HPDE6-E6E7 (cell line): ENCODE measurements at regions not wholly inside any gene's neighbourhood (a gene's known extent, or its start where the extent isn't known, plus 50 kb on each side); places are given as distances from the start of the nearest gene placed in this dataset.
"Not testable (repeated sequence)": the region's sequence is repeated elsewhere in the genome, so short reads cannot be mapped to it uniquely, and the experiment has no call there.

Experiments used
- DNase-seq: peaks from one replicate; pipeline ENCODE4 v3.0.0; 2011; ENCODE audit warnings: missing footprints; ENCODE audit errors: extremely low spot score

DNA sequence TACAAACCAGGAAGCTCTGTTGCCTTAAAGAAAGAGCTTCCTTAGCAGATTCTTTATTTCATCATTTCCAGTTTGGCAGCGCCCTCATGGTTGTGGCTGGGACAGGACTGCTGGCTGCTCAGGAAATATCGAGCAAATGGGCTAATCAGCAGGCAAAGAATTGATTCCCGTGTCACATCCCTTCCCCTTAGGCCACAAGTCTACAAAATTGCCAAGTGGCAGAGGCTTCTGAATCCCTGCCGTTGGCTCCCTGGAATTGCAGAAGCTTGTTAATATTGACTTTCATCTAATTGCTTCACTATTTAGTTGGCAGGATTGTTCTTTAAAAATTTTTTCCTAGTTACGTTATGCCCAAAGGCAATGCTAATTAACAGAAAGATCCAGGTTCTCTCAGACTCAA lies 456.3 kb upstream of the ERCC4 start:
- DNase-seq = no peak

DNA sequence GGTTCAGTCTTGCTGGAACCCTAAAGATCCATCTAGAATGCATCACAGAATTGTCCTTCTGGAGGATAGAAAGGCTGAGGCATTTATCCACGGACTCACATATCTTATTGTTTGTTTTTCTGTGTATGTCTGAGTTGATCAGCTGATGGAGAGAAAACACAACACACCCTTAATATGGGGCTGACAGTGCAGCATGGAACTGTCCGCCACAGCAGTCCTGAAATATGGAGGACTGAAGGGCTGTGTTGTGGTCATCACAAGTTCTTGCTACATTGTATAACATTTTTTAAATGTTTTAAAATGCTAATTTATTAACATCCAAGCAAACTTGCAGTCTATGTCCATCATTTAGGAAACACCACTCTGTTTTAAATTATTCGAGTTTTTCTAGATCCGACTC lies 448.9 kb upstream of the ERCC4 start:
- no peak for DNase-seq

DNA sequence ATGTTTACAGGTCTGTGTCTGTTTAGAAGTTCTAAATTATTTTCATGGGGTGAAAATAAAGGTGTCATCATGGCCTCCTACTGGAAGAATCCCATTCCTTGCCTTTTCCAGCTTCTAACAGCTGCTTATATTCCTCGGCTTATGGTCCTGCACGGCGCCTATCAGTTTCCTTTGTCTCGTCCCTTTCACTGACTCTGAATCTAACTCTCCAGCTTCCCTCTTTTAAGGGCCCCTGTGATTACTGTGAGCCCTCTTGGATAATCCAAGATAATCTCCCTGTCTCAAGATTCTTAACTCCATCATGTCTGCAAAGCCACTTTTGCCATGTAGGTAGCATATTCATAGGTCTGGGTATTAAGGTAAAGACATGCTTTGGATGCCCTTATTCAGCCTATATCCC lies 441.0 kb upstream of the ERCC4 start:
- DNase-seq = no peak

DNA sequence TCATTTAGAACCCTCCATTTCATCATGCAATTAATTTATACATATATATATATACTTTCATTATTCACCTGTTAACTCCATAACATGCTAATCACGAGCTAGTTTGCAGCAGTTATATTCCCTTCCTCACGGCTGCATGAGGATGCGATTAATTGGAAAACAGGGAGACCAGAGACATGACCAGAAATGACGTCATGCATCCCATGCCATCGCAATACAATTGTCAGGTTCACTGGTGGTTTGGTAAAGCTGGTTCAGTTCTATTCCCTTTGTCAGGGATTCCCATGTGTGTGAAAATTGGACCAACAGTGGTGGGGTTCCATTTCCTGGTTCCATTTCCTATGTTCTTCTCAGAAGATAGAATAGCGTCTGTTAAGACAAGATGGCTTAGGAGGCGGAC lies 440.4 kb upstream of the ERCC4 start:
- no peak for DNase-seq

DNA sequence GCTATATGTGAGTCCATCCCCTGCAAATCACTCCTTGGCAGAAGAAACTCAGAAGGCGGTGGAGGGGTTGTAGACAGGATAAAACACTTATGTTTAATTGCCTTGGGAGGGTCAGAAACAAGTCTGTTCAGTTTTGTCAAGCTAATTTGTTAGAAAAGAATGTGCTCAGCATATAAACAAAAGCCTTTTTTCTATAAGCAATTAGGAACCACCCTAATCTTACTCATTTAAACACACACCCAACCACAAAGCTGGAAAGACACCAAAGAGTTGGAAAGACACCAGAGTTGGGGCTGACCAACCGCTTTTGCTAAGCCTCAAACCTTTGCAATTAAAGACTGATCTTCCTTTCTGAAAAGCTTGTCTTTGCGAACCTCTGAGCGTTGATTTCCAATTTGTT lies 439.2 kb upstream of the ERCC4 start:
- no peak for DNase-seq

DNA sequence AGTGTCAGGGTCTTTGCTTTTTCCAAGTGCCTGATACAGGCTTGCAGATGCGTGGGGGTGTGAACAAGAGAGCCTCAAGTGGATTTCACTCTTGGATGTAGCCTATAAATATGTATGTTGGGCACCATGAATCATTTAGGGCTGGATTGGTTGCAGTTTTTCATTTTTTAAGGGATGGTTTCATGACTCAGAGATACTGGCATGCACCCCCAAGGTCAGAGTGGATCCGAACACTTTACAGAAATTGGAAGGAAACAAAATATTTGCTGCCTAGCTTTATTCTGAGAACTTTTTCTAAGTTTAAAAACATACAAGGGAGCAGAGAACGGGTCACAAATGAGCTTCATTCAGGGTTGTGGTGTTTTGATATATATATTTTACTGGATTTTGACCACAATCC lies 436.8 kb upstream of the ERCC4 start:
- no peak for DNase-seq

DNA sequence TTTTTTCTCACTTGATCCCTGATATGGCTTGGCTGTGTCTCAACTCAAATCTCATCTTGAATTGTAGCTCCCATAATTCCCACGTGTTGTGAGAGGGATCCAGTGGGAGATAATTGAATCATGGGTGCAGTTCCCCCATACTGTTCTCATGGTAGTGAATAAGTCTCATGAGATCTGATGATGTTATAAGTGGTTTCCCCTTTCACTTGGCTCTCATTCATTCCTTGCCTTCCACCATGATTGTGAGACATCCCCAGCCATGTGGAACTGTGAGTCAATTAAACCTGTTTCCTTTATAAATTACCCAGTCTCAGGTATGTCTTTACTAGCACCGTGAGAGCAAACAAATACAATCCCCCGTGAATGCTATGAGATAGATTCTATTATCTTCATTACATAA lies 430.5 kb upstream of the ERCC4 start:
- DNase-seq = not testable (repeated sequence)

DNA sequence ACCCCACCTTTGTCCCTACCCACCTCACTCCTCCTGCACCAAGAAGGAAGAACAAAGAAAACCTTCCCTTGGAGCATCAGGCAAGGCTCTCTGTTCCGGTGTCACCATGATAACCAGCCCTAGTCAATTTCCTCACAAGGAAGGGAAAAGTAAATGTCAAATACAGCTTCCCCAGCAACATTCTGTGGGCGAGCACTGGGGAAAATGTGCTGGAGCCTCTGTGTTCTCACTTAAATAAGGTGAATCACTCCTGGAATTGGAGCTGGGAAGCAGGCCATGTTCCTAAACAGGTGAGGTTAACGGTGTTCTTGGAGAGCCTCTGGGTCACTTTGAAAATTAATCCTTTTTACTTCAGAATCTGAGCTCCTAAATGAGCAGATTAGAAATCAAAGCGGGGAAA lies 427.9 kb upstream of the ERCC4 start:
- no peak for DNase-seq

DNA sequence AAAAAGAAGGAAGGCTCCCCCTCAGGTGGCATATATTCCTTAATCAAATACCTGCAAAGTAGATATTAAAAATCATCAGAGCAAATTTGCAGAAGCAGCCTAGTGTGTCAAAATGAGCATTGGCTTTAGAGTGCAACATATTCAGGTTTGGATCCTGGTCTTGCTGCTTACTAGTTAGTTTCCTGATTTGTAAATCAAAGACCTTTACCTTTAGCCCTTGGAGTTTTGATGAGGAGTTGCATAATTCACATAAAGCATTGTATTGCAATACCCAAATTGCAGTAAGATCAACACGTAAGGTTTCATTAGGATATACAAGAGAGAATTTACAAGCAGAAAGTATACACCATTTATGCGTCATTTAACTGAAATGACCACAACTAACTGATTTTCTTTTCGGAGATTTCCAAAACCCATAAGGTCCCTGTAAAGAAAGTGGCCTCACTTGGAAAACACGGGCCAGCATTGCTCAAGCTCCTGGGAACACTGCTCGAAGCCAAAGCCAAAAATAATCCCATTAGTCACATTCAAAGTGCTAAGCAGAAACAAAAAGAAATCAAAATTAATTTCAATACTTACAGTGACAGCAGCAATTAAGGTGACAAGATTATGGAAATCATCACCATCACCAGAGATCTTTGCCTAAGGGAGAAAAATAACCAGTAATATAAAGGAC lies 415.9 kb upstream of the ERCC4 start:
- DNase-seq = no peak

DNA sequence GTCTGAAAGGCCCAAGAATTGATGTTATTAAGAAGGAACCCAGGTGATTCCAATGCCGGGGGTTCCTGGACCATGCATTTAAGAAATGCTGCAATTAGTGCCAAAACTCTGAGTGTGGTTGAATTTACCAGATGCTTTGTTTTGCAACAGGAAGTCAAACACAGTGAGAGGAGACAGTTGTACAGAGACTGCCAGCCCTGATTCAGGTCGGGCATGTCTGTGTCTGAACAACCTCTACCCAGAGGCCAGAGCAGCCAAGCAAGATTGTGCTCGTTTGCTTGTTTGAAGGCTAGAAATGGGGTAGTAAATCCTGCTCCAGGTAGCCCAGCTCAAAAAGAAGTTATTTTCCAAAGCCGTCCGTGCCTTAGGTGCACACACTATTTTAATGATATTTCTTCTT lies 412.4 kb upstream of the ERCC4 start:
- DNase-seq = no peak

DNA sequence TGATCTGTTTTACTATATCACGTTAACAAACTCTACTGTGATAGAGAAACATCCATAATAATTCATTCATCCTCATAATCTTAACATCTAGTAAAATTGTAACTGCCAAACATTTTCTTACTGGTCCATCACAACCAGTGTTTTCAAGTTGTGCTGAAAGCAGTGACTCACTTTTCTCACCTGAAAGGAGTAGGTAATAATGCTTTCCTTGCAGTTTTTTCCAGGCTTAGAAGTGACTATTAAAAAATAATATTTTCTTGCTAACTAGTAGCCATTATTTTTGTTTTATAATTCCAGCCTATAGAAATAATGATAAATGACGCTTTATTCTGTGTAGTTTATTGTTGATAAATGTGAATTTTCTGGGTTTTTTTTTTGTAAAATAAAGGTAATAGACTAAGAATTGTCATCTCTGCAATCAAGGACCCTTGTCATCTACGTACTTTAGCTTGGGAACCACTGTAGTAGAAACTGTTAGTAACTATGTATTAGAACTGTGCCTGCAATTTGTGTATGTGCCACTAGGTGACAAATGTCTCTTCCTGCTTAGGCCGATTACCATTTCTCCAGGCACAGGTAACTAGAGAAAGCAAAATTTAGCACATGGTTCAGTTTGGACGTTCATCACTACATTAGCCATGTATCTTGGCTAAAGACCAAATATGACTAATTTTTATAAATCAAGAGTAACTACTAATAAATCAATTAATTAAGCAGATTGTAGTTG lies 409.4 kb upstream of the ERCC4 start:
- DNase-seq = no peak

DNA sequence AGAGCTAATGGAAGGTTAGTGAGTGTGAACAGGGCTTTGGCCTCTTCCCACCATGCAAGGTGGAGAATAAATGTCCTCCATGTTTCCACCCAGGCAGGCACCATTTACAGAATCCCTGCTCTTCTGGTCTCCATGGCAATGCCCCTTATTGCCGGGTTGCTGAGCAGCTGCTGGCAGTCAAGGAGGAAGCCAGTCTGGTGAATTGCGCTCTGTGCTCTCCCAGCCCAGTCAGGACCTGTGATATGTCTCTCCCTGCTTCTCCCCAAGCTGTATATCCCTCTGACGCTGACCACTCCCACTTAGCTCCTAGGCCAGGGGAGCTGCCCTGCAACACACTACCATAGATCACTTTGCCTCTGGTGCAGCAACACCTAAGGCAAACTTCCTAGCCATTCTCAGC lies 402.1 kb upstream of the ERCC4 start:
- no peak for DNase-seq

DNA sequence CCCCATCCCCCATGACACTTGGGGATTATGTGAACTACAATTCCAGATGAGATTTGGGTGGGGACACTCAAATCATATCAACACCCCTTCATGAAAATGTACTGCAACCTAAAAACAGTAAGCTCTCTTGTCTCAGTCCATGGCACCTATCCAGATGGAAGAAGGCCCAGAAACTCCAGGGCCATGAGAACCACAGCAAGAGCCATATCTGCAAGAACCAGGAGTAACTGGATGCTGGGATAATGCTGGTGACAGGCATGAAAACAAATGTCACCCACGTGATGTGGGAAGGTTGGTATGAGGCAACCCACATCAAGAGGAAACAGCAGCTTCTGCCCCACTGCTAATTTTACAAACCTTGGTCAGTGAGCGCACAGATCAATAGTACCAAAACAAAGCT lies 400.1 kb upstream of the ERCC4 start:
- no peak for DNase-seq

DNA sequence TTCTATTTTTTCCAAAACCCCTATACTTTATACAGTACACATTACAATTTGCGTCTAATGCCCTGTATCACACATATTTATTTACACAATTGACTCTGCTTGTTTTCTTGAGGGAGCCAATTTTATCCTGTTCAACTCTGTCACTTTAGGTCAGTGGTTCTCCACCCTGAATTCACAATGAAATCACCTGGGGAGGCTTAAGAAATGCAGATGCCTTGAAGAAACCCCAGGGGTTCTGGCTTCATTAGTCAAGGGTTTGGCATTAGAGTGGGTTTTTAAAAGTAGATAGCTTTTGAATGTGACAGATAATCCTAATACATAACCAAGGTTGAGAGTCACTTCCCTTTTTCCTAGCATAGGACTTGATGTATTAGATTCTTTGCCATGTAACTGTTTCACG lies 398.6 kb upstream of the ERCC4 start:
- DNase-seq = no peak

DNA sequence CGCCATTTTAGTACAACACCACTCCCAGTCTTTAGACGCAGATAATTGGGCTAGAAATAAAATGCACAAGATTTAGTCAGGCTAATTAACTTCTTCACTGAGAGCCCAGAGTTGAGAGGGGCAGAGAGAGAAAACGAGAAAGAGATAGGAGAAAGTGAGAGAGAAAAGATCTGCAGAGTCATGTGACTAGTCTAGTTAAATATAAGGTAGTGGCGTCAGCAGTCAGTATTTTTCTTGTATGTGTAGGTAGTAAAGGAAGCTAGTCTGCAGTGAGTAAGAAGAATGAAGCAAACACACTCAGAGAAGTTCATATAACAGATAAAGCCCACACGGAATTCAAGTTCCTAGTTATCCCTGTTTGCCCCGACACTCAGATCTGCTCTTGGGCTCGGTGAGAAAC lies 392.6 kb upstream of the ERCC4 start:
- no peak for DNase-seq

DNA sequence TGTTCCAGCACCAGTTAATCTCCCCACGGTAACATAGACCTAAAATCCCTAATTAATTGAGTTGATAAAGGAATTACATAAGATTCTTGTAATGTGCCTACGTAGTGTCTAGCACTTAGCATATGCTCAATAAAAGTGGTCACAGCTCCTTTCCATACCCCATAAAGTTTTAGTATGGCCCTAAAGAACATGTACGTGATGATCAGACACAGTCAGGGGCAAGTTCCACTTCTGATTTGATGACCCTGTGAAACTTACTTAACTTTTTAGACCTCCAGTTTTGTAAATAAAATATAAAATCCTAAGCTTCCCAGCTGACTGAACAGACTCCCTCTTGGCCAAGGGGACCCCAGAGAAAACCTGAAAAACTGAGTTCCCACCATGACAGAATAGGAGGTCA lies 391.3 kb upstream of the ERCC4 start:
- no peak for DNase-seq

DNA sequence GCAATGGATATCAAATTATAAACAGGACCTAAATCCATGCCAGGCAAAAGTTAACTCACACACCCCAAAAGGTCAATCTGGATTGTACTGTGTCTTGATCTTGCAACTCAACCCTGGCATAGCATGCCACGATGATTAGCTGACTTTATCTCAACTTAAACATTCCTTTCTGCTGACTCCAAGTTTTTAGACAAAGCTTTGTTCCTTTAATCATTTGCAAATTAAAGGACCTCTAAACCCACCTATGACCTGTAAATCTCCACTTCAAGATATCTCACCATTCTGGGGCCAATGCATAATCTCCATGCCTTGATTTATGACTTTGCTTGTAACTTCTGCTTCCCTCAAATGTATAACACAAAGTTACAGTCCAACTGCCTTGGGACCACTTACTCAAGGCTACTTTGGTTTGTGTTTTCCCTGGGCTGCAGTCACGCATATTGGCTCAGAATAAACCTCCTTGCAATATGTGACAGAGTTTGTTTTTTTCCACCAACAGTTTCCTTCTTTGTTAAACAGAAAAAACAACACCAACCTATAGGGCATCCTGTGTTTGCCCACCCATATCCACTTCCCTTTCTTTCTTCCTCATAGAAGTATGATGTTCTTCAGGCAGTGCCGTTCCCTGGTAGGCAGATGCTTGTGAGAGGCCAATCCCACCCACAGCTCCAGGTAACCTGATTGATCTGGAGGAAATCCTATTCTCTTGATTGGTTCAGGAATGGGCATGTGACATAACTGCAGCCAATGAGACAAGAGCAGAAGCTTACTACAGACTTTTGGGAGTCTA lies 390.6 kb upstream of the ERCC4 start:
- no peak for DNase-seq

DNA sequence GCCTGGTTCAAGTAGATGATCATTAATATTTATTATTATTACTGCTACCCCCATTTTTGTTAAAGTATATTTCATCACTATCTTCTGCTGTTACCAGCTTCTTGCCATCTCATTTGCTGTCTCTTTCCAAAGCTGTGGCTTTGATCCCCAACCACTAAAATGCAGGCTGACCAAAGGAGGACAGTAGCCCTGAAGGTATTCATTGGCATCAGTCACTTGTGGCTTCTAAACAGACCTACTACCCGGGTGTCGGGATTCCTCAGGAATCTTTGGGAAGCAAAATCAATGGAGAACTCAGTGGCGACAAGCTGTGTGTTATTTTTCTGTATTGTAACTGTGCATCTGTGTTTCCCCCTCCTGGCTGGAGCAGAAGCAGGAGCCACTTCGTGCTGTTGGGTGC lies 379.2 kb upstream of the ERCC4 start:
- DNase-seq = no peak

DNA sequence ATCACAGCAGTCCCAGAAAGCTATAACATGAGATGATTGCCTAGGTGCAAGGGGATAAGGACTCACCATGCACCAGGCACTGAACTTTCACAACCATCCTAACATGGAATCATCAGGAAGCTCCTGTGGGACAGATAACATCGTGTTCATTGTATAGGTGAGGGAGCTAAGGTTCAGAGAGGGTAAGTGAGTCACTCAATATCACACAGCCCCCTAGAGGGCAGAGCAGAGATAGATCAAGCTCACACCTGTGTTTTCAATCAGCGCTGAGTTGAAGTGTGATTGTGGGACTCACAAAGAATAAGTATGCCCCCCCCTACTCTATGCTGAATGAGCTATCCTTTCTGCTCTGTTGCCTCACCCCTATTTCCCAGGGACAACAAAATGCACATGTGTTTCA lies 377.7 kb upstream of the ERCC4 start:
- DNase-seq = no peak

DNA sequence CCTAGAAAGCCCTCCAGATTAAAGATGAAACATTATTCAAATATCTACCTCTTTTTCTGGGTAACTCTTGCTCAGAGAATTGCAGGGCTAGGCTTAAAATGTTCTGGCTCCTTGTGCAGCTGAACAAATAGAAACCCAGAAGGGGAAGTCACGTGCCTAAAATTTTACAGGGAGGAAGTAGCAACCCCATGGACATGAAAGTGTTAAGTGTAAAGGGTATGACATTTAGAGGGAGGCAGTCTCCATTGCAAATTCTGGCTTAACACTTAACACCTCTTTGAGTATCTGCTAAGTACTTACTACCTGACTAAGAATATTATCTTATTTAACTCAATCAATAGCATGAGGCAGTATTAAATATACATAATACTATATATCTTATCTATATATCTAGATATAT lies 376.1 kb upstream of the ERCC4 start:
- DNase-seq = no peak

DNA sequence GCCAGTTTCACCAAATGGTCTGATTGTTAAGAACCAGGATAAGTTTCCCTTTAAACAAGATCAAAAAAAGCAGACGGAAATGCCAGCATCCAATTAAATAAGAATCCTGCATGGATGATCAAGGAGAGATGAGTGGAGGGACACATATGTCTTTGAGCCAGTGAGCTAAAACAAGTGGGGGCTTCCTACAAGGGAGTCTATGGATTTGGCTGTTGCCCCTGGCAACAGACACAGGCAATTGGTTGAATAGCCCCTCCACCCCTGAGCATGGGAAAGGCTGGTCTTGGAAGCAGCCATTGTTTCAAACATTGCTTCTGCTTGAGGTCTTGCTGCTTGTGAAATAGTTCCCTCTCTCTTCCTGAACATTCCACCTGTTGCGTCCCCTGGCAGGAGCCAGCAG lies 374.7 kb upstream of the ERCC4 start:
- no peak for DNase-seq

DNA sequence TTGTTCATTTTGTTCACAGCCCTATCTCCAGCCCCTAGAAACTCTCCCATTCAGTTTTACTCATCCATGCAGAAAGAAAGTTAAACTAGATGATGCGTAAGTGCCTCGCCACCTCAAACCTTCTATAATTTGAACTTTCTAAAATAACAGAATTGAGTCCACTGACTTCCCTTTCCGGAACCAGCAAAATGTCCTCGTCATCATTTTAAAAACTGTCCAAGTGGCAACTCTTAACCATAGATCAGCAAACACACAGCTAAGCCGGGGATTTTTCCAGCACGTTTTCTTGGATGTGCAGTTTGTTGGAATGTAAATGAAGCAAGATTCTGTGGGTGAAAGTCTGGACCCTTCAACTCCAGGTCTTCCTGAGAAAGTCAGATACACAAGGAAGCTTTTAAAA lies 369.7 kb upstream of the ERCC4 start:
- DNase-seq = no peak
